HG02623 (cell line): ENCODE measurements at regions not wholly inside any gene's neighbourhood (a gene's known extent, or its start where the extent isn't known, plus 50 kb on each side); places are given as distances from the start of the nearest gene placed in this dataset.

ENCODE experiments used
- ATAC-seq: cut with Tn5 transposase; IDR thresholded peaks from one replicate; pipeline ENCODE4 v1.9.1; 2021; ENCODE audit warnings: moderate library complexity; ENCODE audit not compliant: unreplicated experiment

GRCh38 chr10:78357141-78358063, 323.7 kb downstream of the RPS24 start:
- ATAC-seq = no peak

DNA sequence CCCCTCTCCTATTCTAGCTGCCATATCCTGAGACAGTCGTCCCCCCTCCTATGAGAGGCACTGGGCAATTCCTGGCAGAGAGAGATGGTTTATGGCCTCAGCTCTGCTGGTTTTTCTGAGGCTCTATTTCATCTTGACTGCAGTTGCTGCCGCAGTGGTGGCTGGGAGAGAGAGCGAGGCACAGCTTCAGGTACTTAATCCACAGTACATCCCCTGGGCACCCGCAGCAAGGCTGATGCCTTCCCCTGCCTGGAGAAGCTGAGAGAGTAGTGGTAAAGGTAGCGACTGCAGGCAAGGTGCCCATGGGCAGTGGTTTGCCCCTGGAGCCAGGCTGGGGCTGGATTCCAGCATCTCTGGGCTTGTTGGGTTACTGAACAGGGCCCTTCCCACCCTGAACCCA, 324.7 kb downstream of the RPS24 start:
- no peak for ATAC-seq

- ATAC-seq = no peak
Measured at GRCh38 chr10:78358982-78359381, 325.3 kb downstream of the RPS24 start.

GRCh38 chr10:78359640-78360091, 326.0 kb downstream of the RPS24 start:
- ATAC-seq = no peak

DNA sequence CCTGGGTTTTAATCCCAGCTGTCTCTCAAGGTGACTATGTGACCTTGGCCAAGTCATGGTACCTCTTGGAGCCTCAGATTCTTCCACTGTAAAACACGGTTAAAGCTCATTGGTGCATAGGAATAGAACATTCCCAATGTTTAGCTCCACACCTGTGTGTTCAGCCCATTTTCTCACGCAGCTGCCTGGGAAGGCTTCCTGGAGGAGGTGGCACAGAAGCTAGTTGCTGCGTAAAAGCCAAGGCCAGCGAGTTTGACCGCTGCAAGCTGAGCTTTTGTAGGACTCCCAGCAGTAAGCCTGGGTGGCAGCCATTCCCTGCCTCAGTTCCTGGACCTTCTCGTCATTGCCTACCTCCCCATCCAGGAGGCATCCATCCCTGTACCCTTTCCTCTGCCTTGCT, 326.6 kb downstream of the RPS24 start:
- no peak for ATAC-seq

GRCh38 chr10:78361031-78361430, 327.4 kb downstream of the RPS24 start:
- ATAC-seq = no peak

- no peak for ATAC-seq
Measured at GRCh38 chr10:78362406-78363022, 328.9 kb downstream of the RPS24 start.

- ATAC-seq = no peak
Measured at GRCh38 chr10:78363190-78363589, 329.5 kb downstream of the RPS24 start.

- no peak for ATAC-seq
Measured at GRCh38 chr10:78365694-78366093, 332.0 kb downstream of the RPS24 start.

DNA sequence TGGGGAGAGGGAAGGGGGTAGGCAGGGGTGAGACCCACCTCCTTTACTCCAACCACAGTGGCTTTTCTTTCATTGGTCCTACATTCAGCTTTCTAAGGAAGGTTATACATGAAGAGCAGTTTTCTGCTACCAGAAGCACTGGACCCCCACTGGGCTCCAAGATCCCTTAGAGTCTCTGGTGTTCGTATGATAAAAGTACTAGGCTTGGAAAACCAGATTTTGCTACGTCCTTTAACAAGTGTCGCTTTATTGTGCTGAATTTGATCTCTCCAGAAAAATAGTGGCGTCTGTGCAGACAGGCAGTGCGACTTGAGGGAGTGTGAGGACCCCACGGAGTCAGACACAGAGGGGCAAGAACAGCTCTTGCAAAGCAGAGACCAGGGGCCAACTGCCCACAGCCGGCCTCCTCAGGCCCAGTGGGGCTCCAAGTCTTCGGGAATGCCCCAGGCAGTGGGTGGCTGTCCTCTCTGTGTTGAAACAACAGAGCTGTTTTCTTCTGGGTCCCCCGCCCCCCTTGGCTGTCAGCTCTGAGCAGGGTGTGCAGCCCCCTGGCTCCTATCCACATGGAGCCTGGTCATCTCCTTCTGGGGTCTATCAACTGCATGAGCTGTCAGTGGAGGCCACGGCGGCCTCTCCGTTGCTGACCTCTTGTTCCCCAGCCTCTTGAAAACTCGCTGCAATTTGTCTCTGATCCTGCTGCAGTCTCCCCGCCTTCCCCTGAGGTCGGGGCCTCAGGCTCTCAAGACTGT, 333.2 kb downstream of the RPS24 start:
- ATAC-seq = no peak

DNA sequence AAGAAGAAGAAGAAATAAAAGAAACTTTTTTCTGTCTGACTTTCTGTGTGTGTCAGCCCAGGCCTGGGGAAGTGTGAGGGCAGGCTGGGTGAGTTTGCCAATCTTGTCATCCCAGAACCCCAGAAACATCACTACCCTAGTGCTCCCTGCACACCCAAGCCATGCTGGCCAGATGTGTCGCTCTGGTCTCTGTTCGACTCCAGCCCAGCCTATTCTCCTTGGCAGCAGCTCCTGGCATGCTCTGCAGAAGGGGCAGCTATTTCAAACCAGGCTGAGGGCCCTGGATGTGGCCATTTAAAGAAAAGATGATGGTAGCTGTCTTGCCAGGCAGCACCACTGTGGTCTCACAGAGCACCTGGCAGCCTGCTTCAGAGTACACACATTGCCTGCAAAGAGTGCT, 334.1 kb downstream of the RPS24 start:
- no peak for ATAC-seq

- no peak for ATAC-seq
Measured at GRCh38 chr10:78371136-78371535, 337.5 kb downstream of the RPS24 start.

DNA sequence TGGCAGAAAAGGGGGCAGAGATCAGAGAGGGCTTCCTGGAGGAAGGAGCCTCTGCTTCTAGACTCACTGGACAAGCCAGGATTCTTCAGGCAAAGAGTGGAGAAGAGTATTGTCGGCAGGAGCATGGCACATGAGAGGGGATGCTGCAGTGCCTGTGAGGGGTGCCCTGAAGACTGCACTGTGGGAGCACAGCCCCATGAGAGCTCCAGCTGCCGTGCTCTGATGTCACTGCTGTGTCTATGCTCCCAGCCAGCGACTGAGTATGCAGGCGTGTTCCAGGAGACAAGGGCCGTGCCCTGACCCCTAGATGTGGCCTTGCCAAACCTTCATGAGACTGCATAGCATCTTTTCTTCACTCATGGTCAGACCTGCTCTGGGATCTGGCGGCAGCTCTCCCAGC, 339.1 kb downstream of the RPS24 start:
- ATAC-seq = no peak

DNA sequence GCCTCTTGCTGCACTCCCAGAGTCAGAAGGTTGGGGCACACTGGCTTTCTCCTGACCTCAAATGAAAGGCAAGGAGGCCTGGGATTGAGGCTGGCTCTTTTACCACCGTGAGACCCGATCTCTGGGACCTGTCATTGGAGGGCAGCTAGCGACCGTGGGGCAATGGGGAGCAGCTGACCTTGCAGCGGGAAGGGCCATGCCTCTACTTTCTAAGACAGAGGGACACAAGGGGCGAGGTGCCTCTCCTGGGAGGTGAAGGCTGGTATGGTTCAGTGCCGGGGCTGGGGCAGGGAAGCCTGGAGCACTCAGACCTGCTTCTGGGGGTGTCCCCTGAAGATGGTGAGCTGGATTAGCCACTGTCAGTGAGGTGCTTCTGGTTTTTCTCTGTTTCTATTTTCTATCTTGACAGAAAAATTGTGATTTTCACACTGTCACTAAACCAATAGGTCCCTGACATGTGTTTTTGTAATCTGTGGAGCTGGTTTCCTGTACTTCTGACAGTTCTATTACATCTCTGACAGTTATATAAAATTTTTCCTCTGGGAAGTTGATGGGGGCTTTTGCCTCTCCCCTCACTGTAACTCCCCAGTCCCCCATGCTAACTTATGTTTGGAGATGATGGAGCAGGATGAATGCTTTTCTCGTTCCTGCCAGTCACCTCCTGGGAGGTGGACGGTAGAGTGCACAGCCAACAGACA, 340.8 kb downstream of the RPS24 start:
- ATAC-seq = no peak

- no peak for ATAC-seq
Measured at GRCh38 chr10:78375854-78376785, 342.5 kb downstream of the RPS24 start.

- no peak for ATAC-seq
Measured at GRCh38 chr10:78377356-78377755, 343.7 kb downstream of the RPS24 start.

DNA sequence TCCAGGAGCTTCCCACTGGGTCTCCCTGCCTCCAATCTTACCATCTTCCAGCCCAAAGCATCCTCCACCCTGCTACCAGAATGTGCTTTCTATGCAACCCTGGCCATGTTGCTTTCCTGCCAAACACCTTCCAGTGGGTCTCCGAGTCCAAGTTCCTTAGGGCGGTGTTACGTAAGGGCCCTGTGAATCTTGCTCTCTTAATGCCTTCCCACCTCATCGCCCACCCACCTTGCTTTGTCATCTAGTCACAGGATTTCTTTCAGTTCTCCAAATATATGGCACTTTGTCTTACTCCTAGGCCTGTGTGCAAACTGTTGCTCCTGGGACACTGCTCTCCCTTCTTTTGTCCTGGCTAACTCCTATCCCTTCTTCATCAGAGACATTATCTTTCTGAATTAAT, 344.5 kb downstream of the RPS24 start:
- ATAC-seq = no peak

DNA sequence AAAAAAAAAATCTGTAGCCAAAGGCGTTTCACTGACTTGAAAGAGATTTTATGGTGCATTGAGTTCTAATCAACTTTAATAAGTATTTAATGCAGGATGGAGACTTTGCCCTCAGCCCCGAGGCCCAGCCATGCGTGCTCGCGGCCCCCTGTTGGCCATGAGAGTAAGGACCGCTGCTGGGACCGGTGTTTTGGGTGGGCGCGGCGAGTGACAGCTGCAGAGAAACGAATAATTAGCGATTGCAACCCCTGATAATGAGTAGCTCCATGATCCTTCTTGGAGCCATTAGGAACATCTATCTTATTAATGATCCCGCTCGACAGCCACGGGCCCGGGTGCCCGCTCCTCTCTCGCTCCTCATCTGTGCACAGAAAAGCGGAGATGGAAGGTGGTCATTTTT, 347.4 kb downstream of the RPS24 start:
- ATAC-seq = no peak

DNA sequence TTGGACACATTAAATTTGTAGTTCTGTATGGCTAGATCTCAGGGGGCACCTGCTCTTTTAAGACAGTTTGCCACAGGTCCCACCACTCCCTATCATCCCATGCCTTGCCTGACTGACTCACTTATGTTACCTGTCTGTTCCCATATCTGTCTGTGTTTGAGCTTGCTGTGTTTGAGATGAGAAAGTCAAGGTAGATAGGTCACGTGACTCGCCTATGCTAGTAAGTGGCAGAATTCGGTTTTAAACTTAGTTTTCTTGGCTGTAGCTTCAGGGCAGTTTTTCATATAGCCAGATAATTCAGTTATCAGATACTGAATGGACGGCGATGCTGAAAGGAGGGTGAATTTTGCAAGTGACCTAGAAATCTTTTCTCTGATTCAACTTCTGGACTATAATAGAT, 348.4 kb downstream of the RPS24 start:
- no peak for ATAC-seq

DNA sequence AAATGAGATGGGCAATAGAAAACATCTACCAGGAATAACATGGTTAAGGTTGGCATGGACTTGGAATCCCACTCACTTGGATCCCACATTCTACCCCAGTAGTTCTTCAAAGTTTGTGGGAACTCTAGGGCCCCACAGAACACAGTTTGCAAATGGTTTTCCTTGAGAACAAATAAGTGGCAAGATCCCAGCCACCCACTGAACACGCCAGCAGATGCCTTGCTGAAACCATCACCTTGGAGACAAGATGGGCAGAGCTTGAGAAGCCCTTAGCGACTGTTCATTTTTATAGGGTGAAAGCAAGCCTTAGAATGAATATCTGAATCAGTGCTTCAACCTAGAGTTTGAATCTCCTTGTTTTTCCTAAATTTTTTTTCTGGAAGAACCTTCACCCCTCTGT, 349.1 kb downstream of the RPS24 start:
- ATAC-seq = no peak
